Osteoblast (primary cell): ENCODE measurements at regions not wholly inside any gene's neighbourhood (a gene's known extent, or its start where the extent isn't known, plus 50 kb on each side); places are given as distances from the start of the nearest gene placed in this dataset.

ENCODE experiments used
- DNase-seq: peaks from one replicate; pipeline ENCODE4 v3.0.0; 2011; ENCODE audit warnings: low spot score, mixed read lengths; ENCODE audit not compliant: insufficient read length; ENCODE audit errors: missing footprints
- H2AFZ ChIP-seq: 2 replicates; pipeline ENCODE4 v1.6.0; 2011; ENCODE audit warnings: mild to moderate bottlenecking, low read length
- H3K27ac ChIP-seq: 2 replicates; pipeline ENCODE4 v1.5.1; 2011; ENCODE audit warnings: mild to moderate bottlenecking, low read depth, low read length, moderate library complexity
- H3K27me3 ChIP-seq: 2 replicates; pipeline ENCODE4 v1.6.0; 2012; ENCODE audit warnings: mild to moderate bottlenecking, control low read depth, inconsistent platforms, low read length, moderate library complexity; ENCODE audit not compliant: insufficient read depth
- H3K36me3 ChIP-seq: 2 replicates; pipeline ENCODE4 v1.5.1; 2011; ENCODE audit warnings: mild to moderate bottlenecking, low read length, control low read depth, moderate library complexity; ENCODE audit not compliant: insufficient read depth
- H3K4me1 ChIP-seq: 2 replicates; pipeline ENCODE4 v1.5.1; 2011; ENCODE audit warnings: mild to moderate bottlenecking, low read length, control low read depth, moderate library complexity; ENCODE audit not compliant: insufficient read depth
- H3K4me2 ChIP-seq: 2 replicates; pipeline ENCODE4 v1.6.0; 2011; ENCODE audit warnings: mild to moderate bottlenecking, low read length; ENCODE audit not compliant: insufficient read depth
- H3K4me3 ChIP-seq: fragments of 200-600 bp; sonication (generic); 3 replicates; pipeline ENCODE4 v1.5.1; 2012; ENCODE audit warnings: mild to moderate bottlenecking, low read length, inconsistent platforms; ENCODE audit not compliant: insufficient read depth
- H3K79me2 ChIP-seq: 2 replicates; pipeline ENCODE4 v1.6.0; 2012; ENCODE audit warnings: mild to moderate bottlenecking, low read length, control low read depth, inconsistent platforms; ENCODE audit not compliant: insufficient read depth
- H3K9me3 ChIP-seq: 2 replicates; pipeline ENCODE4 v1.5.1; 2011; ENCODE audit warnings: low read depth, low read length, control low read depth
- H4K20me1 ChIP-seq: 2 replicates; pipeline ENCODE4 v1.6.0; 2012; ENCODE audit warnings: mild to moderate bottlenecking, low read length, control low read depth; ENCODE audit not compliant: insufficient read depth
- TF ChIP-seq, protein P1 (sequence below): IDR thresholded peaks from 2 replicates; pipeline ENCODE4 v1.5.1; 2011; ENCODE audit warnings: mild to moderate bottlenecking, low read depth, low read length, moderate library complexity; ENCODE audit errors: extremely low read depth

DNA sequence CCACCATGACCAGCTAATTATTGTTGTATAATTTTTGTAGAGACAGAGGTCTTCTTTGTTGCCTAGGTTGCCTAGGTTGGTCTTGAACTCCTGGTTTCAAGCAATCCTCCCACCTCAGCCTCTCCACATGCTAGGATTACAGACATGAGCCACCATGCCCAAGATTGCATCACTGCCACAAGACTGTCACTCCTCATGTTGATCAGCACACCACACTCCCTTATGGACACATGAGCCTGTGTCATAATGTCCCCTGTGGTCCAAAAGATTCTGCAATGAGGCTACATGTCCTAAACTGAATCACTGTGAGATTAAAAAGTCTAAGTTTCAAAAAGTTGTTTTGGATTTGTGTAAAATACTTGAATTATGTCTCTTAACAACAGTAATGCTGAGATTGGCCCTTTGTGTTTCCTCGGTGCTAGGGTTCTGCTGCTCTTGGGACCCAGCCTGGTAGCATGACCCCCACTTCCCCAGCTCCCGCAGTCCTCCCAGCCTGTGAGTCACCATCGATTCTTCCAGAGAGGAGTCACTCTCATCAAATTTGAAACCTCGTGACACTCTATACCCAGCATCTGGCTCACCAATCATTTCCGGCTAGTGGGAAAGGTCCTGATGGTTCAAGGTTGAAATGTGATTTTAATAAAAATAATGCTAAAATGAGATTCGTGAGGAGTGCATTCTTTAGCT, 890.9 kb downstream of the VRK1 start:
- no peak for DNase-seq
- Histone ChIP-seq H3K36me3 (no peaks in the 10 kb centered on the region), H3K4me1 (no peaks in the 10 kb centered on the region), H3K79me2 (no peaks in the 10 kb centered on the region), H3K4me3 (no peak overlapping the region), H4K20me1 (no peaks in the 10 kb centered on the region), H3K27me3 (no peaks in the 10 kb centered on the region), H3K4me2 (no peak overlapping the region), H3K9me3 (no peaks in the 10 kb centered on the region), H2AFZ (no peak overlapping the region), H3K27ac (no peak overlapping the region)
- TF ChIP-seq, protein P1, sequence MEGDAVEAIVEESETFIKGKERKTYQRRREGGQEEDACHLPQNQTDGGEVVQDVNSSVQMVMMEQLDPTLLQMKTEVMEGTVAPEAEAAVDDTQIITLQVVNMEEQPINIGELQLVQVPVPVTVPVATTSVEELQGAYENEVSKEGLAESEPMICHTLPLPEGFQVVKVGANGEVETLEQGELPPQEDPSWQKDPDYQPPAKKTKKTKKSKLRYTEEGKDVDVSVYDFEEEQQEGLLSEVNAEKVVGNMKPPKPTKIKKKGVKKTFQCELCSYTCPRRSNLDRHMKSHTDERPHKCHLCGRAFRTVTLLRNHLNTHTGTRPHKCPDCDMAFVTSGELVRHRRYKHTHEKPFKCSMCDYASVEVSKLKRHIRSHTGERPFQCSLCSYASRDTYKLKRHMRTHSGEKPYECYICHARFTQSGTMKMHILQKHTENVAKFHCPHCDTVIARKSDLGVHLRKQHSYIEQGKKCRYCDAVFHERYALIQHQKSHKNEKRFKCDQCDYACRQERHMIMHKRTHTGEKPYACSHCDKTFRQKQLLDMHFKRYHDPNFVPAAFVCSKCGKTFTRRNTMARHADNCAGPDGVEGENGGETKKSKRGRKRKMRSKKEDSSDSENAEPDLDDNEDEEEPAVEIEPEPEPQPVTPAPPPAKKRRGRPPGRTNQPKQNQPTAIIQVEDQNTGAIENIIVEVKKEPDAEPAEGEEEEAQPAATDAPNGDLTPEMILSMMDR: no peak

GRCh38 chr14:97688631-97689336, 891.6 kb downstream of the VRK1 start:
- Histone ChIP-seq H2AFZ (no peak overlapping the region), H3K27me3 (no peaks in the 10 kb centered on the region), H3K79me2 (no peaks in the 10 kb centered on the region), H3K4me3 (no peak overlapping the region), H3K4me1 (no peaks in the 10 kb centered on the region), H4K20me1 (no peaks in the 10 kb centered on the region), H3K27ac (no peak overlapping the region), H3K36me3 (no peaks in the 10 kb centered on the region), H3K4me2 (no peak overlapping the region), H3K9me3 (no peaks in the 10 kb centered on the region)
- DNase-seq: no peak
- TF ChIP-seq, protein P1: no peak

DNA sequence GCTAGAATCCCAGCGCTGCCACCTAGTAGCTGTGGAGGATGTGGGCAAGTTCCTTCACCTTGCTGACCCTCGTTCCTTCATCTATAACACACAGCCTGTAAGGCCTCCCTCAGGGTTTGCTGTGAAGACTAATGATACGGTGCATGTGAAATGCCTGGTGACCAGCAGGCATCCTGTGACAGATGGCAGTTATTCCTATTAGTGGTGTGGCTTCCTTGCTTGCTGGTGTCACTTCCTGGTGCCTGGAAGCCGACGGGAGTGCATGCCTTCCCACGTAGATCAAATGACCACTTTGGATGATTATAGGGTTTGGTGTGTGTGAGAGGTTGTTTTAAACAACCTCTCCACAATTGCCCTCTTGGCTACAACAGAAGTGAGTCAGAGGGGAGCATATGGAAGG, 894.9 kb downstream of the VRK1 start:
- Histone ChIP-seq H3K79me2 (no peaks in the 10 kb centered on the region), H3K27ac (no peak overlapping the region), H3K4me3 (no peak overlapping the region), H2AFZ (no peak overlapping the region), H3K4me1 (no peaks in the 10 kb centered on the region), H3K4me2 (no peak overlapping the region), H3K36me3 (no peaks in the 10 kb centered on the region), H3K27me3 (no peaks in the 10 kb centered on the region), H3K9me3 (no peaks in the 10 kb centered on the region), H4K20me1 (no peaks in the 10 kb centered on the region)
- TF ChIP-seq, protein P1: no peak
- no peak for DNase-seq

DNA sequence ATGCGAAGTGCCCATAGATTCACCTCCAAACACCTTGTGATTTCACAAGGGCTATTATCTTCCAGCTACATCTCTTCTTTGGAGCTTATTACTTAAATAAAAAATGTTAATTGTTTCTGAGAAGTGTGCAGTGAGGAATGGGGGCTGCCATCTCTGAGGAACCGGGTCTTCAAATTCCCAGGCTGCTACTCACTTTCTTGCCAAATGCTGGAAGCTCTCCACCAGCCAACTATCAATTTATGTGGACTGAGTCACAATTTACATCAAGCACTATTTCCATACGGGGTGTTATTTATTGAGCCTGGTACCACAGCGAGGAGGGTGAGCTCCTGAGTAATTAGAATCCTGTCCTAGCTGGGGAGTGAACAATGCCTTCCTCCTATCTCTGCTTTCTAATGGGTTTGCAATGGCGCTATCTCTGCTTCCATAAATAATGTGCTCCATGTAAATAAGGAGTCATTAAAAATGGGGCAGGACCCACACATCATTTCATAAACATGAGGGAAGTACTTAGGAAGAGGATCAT, 898.3 kb downstream of the VRK1 start:
- Histone ChIP-seq H3K9me3 (no peaks in the 10 kb centered on the region), H2AFZ (no peak overlapping the region), H3K27ac (no peak overlapping the region), H3K4me3 (no peak overlapping the region), H3K79me2 (no peaks in the 10 kb centered on the region), H3K4me1 (no peaks in the 10 kb centered on the region), H4K20me1 (no peaks in the 10 kb centered on the region), H3K27me3 (no peaks in the 10 kb centered on the region), H3K36me3 (no peaks in the 10 kb centered on the region), H3K4me2 (no peak overlapping the region)
- DNase-seq: no peak
- TF ChIP-seq, protein P1: no peak
